Right ventricle myocardium inferior (tissue), 1 donor: ENCODE measurements at regions not wholly inside any gene's neighbourhood (a gene's known extent, or its start where the extent isn't known, plus 50 kb on each side); places are given as distances from the start of the nearest gene placed in this dataset.

ENCODE experiments used
- ATAC-seq: fragments of 200-7000 bp; cut with Tn5 transposase; one replicate; pipeline ENCODE4 v1.9.1; 2020; ENCODE audit warnings: mild to moderate bottlenecking, moderate library complexity
- DNase-seq: peaks from one replicate; pipeline ENCODE4 v3.0.0; 2021; ENCODE audit errors: missing footprints
- intact Hi-C: fragments of 100-400 bp; cut with DNase I; formaldehyde crosslinking; loops from one replicate; pipeline ENCODE4 v1.11.0; 2022
- donor health status: DM: no; HTN: yes; CAD: no; lungs with severe emphysema.

DNA sequence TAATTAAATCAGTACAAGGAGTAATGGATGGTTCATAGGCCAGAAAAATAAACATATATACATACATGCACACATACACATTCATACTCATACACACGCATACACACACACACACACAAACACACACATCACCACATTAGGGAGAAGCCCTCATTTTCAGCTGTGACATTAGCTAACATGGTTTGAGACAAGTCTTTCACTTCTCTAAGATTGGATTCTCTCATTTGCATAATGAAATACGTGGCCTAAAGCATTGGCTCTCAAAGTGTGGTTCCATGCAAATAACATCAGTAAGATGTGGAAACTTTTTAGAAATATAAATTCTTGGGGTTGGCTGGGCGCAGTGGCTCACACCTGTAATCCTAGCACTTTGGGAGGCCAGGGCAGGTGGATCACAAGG, 452.6 kb downstream of the TAFA4 start:
- intact Hi-C loops, result no loop called here
- DNase-seq, result no peak
- no peak for ATAC-seq

DNA sequence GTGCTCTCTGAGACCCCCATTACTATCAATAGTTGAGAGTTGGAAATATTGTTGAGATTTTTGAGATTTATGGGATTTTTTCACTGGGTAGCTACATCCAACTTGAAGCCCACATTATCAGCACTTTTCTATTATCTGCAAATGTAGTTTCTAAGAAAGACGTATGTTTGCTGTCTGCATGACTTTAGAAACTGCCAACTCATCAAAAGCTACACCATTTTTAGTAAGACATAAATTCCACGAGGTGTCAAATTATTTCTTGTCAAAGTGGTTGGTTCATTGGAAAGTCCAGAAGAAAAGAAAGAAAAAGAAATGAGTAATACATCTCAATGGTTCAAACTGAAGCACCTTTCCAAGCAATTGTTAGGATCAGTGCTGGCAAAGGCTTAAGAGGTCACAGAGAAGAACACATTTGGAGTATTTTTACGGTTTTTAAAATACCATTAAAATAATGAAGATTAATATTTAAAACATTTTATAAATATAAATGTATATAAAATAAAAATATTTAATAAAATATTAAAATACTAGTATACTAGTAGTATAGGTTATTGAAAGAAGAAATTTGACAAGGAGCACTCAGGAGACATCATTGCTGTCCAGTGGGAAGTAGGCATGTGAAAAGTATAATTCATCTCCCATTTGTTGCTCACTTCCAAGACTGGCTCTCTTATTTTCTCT, 463.5 kb downstream of the TAFA4 start:
- intact Hi-C loops, result no loop called here
- DNase-seq (no peak), ATAC-seq (no peak)

DNA sequence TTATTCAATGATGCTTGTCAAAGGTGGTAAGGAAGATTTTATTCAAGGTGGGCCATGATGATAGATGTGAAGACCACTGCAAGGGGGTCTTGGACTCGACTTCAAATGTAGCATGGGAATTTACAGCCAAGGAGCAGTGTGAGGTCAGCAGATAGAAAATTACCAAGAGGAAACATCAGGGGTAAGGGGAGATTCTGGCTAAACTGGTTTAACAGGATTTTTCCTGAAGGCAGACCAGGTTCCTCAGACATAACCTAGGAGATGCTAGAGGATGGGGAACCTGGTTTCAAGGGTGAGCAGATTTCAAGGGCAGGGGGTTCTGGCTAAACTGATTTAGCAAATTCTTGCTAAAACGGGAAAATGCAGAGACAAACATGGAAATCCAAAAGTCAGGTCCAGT, 464.9 kb downstream of the TAFA4 start:
- DNase-seq, result no peak
- intact Hi-C loops, result no loop called here
- no peak for ATAC-seq

DNA sequence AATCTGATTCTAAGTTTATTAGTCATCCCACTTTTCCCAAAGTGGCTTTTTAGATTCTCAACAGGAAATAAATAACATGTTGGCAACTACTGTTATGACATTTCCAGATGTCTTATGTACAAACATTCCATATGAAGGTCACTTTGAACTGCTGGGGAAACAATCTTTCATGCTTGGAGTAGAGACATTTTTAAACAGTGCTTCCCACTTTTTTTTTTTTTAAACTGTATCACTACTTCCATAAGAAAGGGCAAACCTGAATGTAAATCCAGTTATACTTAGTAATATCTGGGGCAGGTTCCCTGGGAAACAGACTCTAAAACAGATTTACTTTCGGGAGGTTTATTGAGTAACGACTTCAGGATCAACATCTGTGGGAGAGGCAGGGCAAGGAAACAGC, 473.8 kb downstream of the TAFA4 start:
- DNase-seq, result no peak
- intact Hi-C loops, result no loop called here
- ATAC-seq, result no peak

DNA sequence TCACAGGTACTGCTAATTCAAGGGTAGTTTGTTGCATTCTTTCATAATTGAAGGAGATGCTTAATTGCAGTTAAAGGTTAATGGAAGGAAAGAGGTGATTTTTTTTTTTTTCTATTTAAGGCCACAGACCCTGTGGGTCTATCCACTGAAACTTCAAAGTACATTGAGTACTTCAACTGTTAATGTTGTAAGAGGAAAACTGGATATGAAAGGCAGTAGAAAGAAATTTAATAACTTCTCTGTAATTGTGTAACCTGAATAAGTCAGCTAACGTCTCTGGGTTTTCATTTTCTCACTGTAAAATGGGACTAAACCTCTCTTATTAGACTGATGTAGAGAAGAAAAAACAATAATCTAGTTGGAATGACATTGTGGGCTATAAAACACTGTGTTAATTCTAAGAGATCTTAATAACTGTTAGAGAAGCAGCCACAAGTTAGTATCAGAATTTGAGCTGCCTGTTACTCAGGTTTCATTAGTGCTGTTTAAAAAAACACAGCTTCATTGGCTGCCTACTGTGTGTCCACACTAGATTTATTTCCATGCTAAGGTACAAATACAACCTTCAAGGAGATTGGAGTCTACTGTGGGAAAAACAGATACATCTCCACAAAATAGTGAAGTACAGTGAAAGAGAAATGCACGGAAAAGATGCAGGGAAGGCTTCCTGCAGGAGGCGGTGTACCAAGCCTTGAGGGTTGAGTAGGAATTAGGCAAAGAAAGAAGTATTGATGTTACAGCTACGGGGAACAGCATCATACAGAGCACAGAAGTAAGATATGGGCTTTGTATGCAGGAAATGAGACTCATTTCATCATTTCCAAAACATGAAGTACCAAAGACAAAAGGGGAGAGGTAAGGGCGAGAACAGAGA, 483.6 kb downstream of the TAFA4 start:
- intact Hi-C loops, result no loop called here
- no peak for DNase-seq
- ATAC-seq, result no peak

DNA sequence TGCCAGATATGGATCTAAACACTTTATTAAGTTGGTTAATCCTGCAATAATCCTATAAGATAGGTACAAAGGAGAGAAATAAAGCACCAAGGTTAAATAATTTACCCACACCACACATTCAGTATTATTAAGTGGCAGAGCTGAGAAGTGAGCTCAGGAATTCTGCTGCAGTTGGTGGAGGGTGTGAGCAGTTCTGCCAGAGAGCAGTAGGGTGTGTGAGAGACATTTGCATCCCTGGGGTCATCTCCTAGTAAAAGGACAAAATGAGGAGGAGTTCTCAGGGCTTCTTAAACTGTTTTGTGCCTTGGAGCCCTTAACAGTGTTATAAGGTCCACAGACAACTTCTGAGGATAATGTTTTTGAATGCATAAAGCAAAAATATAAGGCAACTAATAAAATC, 484.5 kb downstream of the TAFA4 start:
- intact Hi-C loops, result no loop called here
- DNase-seq (no peak), ATAC-seq (no peak)

DNA sequence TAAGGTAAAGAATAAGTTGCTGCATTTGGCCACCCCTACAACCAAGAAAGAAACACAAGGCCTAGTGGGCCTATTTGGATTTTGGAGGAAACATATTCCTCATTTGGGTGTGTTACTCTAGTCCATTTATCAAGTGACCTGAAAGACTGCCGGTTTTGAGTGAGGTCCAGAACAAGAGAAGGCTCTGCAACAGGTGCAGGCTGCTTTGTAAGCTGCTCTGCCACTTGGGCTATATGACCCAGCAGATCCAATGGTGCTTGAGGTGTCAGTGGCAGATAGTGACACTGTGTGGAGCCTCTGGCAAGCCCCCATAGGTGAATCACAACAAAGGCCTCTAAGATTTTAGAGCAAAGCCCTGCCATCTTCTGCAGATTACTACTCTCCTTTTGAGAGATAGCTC, 491.3 kb downstream of the TAFA4 start:
- intact Hi-C loops, result no loop called here
- ATAC-seq (no peak), DNase-seq (no peak)

DNA sequence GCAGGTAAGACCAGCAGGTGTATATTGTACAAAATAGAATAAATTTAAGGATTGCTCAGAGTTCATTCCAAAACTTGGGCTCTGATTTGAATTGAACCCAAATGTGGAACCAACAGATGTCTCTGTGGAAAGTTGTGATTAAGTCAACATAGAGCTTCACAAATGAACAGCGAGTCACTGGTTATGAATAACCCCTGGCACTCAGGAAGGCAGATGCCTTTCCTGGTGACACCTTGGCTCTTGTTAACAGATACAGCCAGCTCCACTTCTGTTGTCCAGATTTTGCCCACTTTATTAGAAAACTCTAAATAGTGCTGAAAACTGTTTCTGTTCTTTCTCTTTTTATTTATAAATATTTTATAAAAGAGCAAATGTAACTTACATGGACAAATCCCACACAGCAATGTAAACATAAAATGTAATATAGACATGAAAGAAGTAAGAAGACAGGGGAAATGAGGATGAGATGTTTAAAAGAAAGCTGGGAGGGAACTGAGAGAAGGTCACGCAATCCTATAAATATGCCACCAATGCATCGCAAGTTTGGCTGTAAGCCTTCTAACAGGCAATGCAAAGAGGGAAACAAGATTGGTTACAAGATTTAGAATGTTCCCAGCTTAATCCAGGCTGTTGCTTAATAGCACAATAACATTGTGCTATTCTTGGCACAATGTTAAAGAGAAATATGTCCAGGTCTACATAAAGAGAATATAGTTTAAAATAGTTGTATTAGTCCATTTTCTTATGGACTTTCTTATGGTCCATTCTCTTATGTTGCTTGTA, 495.5 kb downstream of the TAFA4 start:
- intact Hi-C loops, result no loop called here
- DNase-seq, result no peak
- ATAC-seq, result no peak

DNA sequence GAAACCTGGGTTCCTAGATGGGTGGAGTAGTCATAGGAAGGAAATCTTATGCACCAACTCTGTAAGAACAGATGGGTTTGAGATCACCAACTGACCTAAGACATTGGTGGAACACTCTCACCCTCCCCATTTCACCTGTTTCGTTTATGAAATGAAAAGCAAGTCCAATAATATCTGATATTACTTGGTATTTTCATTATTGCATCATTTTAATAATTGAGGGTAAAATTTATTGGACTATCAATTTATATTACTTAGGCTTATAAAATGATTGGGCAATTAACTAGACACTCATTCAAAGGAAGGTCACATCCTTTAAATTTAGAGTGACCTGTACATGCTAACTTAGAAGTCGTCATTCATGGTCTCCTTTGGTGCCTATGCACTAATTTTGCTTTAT, 503.9 kb downstream of the TAFA4 start:
- intact Hi-C loops, result no loop called here
- DNase-seq (no peak), ATAC-seq (no peak)

DNA sequence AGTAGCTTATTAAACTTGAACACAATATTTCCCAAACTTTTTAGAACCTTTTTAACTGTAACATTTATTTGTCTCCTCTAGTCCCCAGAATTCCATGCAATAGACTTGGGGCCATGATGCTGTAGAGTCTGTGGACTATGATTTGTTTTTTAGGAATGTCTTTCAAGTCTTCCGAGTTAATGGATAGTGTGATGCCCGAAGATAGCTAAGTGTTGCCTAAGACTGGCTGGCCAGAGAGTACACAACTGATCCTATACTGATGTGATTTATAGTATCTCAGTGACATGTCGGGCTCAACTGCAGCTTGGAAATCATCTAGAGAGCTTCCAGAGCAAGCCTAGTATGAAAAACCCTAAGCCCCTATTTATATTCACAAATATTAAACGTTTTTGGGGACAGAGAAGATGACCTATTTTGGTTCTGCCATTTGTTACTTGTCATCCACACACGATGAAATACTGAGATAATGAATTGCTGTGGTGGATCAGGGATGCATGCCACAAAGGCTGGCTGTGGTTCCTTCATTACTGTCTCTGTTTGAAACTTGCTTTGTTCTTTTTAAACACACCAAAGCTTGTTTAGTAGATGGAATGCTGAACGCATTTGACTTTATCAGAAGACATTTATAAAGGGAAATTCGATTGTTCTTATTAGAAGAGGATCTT, 507.4 kb downstream of the TAFA4 start:
- intact Hi-C loops, result no loop called here
- no peak for ATAC-seq
- no peak for DNase-seq

DNA sequence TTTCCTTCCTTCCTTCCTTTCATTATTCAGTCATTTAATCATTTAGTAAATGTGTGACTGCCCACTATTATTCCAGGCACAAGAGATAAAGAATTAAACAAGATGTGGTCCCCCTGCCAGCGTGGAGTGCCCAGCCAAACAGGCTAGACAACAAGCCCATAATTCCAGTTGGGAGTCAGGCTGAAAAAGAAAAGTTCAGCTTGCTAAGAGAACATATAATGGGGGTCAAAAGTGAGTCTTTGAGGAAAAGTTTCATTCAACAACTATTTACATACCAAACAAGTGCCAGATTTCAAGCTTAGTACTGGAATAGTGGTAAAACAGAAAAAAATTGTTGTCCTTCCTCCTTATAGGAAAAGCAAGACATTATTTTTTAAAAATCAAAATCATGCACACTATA, 523.7 kb downstream of the TAFA4 start:
- no peak for DNase-seq
- intact Hi-C loops, result no loop called here
- ATAC-seq, result no peak

DNA sequence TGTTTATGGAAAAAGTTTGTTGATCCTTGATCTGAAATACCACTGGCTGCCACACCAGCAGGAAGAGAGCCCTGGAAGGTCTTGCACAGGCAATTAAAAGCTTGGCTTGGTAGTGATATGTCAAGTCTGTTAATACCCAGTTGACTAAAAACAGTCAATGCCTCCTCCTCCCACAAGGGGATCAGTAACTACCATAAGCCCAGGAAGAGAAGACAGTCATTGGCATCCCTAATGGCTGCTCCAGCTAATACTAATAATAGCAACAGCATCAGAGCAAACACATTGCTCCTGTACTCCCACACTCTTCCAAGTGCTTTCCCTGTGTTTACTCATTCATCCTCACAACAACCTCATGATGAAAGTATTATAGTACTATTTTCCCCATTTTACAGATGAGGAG, 528.6 kb downstream of the TAFA4 start:
- DNase-seq (no peak), ATAC-seq (no peak)
- intact Hi-C loops, result no loop called here

DNA sequence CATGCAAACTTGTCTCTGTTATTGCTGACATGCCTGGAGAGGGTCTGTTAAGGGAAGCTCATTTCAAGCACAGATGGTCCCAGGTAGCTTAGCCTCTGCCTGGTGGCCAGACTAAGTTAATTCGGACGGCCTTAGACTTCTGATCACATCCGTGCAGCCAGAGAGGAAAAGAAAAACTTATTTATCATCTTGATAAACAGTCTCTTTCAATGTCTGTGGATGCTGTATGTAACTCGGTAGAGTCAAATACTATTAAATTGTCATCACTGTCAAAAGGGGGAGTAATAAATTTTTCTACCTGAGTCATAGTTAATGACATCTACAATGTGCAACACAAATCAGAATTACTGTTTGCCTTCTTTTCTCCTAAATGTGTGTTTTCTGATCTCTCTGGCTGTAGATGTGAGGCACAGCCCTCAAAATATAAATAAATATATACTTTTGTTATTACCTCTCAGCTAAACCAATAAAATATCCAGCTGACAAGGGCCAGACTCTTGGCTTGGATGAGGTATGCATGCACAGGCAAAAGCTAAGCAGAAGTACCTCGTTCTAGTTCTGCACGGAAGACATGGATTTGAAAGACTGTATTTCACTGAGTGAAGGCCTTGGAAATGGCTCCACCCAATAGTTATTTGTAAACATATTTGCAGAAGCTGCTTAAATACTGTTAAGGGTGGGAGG, 530.0 kb downstream of the TAFA4 start:
- intact Hi-C loops, result no loop called here
- no peak for DNase-seq
- no peak for ATAC-seq

DNA sequence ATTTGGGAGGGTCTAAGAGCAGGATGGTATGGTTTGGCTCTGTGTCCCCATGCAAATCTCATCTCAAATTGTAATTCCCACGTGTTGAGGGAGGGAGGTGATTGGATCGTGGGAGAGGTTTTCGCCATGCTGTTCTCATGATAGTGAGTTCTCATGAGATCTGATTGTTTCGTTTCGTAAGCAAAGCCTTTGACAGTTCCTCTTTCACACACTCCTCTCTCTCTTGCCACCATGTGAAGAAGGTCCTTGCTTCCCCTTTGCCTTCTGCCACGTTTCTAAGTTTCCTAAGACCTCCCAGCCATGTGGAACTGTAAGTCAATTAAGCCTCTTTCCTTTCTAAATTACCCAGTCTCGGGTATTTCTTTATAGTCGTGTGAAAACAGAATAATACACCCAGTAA, 553.7 kb downstream of the TAFA4 start:
- DNase-seq (no peak), ATAC-seq (no peak)
- intact Hi-C loops, result no loop called here

DNA sequence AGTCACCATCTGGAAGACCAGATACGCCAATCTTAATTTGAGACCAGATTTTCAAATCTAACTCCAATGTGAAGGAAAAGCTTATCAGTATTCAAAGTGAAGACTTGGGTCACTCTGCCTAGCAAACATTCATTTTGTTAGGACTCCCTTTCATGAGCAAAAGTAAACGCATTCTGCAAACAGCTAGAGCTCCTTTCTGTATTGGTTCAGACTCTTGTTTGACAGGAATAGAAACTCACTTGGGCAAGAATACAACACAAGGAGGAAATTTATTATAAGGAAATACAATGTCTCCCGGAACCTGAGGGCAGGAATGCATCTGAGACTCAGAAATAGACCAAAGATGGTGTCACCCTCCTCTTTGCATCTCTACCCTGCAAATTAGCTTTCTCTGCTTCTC, 558.6 kb downstream of the TAFA4 start:
- intact Hi-C loops, result no loop called here
- ATAC-seq (no peak), DNase-seq (no peak)

DNA sequence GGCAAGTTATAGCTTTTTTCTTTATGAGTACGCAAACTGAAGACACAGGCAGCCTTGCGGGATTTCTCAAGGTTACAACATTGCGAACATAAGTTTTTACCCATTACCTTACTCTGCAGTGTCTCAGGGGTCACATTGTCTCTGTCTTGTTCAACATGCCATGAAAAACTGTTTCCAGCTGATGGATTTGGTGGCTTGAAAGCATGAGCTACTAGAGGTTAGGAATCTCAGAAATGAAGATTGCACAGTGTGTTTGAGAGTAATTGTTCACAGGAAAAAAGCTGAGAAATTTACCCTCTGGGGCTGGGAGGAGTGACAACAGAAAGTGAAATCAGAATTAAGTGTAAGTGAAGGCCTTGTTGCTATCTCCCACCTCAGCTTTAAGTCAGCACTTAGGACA, 568.6 kb downstream of the TAFA4 start:
- ATAC-seq (no peak), DNase-seq (no peak)
- intact Hi-C loops, result no loop called here

DNA sequence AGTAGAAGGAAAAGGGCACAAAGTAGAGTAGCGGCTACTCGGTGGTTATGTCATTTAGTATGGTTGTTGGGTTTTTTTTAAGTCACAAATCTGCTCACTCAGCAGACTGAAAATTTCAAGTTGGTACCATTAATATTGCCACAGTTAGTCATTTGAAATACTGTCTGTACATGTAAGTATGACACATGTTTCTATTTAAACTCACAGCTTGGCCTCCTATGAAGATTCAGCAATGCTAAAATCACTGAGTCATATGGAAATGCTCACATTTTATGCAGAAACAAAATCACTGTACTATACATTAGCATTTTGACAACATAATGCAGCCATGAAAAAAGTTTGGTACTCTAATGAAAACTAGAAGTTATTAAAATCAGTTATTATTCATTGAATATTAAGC, 571.9 kb downstream of the TAFA4 start:
- ATAC-seq (no peak), DNase-seq (no peak)
- intact Hi-C loops, result no loop called here

DNA sequence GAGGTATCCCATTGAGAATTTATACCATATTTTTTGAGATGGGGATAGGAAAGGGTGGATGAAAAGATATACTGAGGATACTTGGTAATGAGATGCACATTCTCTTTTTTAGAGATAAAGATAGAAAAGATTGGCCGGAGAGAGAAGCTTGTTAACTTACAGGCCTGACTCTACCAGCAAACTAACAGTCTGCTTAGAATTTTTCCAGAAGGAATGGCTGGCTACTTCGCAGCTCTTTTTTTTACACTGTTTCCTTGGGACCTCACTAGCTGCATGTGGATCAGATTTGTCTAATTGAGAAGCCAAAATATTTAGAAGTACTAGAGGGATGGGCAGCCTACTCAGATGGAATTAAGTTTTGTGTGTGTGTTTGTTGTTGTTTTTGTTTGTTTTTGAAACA, 586.6 kb downstream of the TAFA4 start:
- DNase-seq (no peak), ATAC-seq (no peak)
- intact Hi-C loops, result no loop called here

DNA sequence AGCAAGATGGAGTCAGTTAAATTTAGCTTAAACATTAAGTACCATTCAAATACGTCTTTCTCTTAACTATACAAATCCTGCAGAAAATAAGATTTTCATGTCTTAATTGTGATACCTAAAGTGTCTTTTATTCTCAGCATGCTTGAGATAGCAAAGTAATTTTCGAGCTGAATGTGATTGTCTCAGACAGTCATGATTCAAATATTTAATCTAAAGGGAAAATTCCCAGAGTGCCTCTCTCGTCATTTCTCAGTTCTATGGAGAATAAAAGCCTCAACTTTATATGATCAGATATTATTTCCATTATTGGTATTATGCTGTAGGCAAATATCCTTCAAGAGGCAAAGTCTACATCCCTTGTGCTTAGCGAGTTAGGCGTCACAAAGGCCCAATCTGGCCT, 589.9 kb downstream of the TAFA4 start:
- intact Hi-C loops, result no loop called here
- DNase-seq (no peak), ATAC-seq (no peak)
